DND-41 (cell line): ENCODE measurements at regions not wholly inside any gene's neighbourhood (a gene's known extent, or its start where the extent isn't known, plus 50 kb on each side); places are given as distances from the start of the nearest gene placed in this dataset.

Experiments used
- ATAC-seq: fragments of 200-7000 bp; cut with Tn5 transposase; 3 replicates; pipeline ENCODE4 v1.9.1; 2021; ENCODE audit warnings: low read depth; ENCODE audit not compliant: insufficient read depth
- DNase-seq: peaks from one replicate; pipeline ENCODE4 v3.0.0-alpha.2; 2020
- H2AFZ ChIP-seq: 2 replicates; pipeline ENCODE4 v1.6.0; 2012; ENCODE audit warnings: low read depth, low read length
- H3K27ac ChIP-seq: 2 replicates; pipeline ENCODE4 v1.5.1; 2012; ENCODE audit warnings: low read length, inconsistent platforms
- H3K27me3 ChIP-seq: fragments of 200-600 bp; sonication (generic); 2 replicates; pipeline ENCODE4 v1.6.0; 2012; ENCODE audit warnings: low read length, mild to moderate bottlenecking, inconsistent platforms; ENCODE audit not compliant: insufficient read depth, poor library complexity
- H3K36me3 ChIP-seq: 2 replicates; pipeline ENCODE4 v1.5.1; 2012; ENCODE audit warnings: low read length, inconsistent platforms; ENCODE audit not compliant: insufficient read depth
- H3K4me1 ChIP-seq: 2 replicates; pipeline ENCODE4 v1.5.1; 2012; ENCODE audit warnings: mild to moderate bottlenecking, low read length; ENCODE audit not compliant: insufficient read depth
- H3K4me2 ChIP-seq: 2 replicates; pipeline ENCODE4 v1.6.0; 2012; ENCODE audit warnings: mild to moderate bottlenecking, moderate library complexity, low read length, inconsistent platforms; ENCODE audit not compliant: insufficient read depth
- H3K4me3 ChIP-seq, 2 experiments: fragments of 200-600 bp in 1 of 2; shearing (Covaris generic) in 1 of 2; 2 replicates each; pipeline ENCODE4 v1.5.1; 2012 to 2016; ENCODE audit warnings: inconsistent platforms in 2 of 2, low read length in 2 of 2, mild to moderate bottlenecking in 2 of 2, low read depth in 1 of 2, moderate library complexity in 1 of 2
- H3K79me2 ChIP-seq: 2 replicates; pipeline ENCODE4 v1.6.0; 2012; ENCODE audit warnings: low read length, inconsistent platforms; ENCODE audit not compliant: insufficient read depth
- H3K9ac ChIP-seq: 2 replicates; pipeline ENCODE4 v1.6.0; 2012; ENCODE audit warnings: low read depth, mild to moderate bottlenecking, inconsistent platforms, low read length, moderate library complexity
- H3K9me3 ChIP-seq: 2 replicates; pipeline ENCODE4 v1.5.1; 2012; ENCODE audit warnings: low read length, moderate library complexity, mild to moderate bottlenecking, inconsistent platforms; ENCODE audit not compliant: insufficient read depth, severe bottlenecking
- H4K20me1 ChIP-seq: 2 replicates; pipeline ENCODE4 v1.6.0; 2012; ENCODE audit warnings: low read length; ENCODE audit not compliant: insufficient read depth
- EZH2 ChIP-seq: IDR thresholded peaks from 3 replicates; pipeline ENCODE4 v1.6.1; 2012; ENCODE audit warnings: borderline replicate concordance, low read depth, mild to moderate bottlenecking, moderate library complexity, low read length, inconsistent platforms; ENCODE audit not compliant: severe bottlenecking
- TF ChIP-seq, protein P1 (sequence below): IDR thresholded peaks from 2 replicates; pipeline ENCODE4 v1.5.1; 2012; ENCODE audit warnings: borderline replicate concordance, low read length, moderate library complexity, mild to moderate bottlenecking; ENCODE audit not compliant: poor library complexity, severe bottlenecking; ENCODE audit errors: extremely low read depth

DNA sequence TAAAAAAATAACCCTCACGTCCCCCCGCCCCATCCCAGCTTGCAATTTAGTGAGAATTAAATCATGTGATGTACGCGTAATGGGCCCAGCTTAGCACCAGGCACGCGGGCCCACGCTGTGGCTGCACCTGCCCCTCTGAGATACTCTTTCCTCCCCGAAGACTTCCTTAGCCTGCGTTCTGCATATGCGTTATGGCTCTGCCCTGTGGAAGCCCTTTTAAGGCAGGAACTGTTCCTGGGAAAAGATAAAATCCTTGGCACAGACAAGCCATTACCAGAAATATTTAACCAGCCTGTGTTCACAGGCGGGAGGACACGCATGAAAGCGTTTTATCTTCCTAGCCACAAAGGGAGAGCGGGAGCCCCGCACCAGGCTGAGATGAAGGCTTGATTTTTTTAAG, 311.0 kb downstream of the LRFN2 start:
- no peak overlapping the region for H3K9ac ChIP-seq
- no peaks in the 10 kb centered on the region for H3K4me1 ChIP-seq
- H3K36me3 ChIP-seq = no peaks in the 10 kb centered on the region

GRCh38 chr6:40274058-40274457, 313.1 kb downstream of the LRFN2 start:
- no peak overlapping the region for H3K4me3 ChIP-seq
- no peaks in the 10 kb centered on the region for H3K79me2 ChIP-seq
- DNase-seq (no peak), ATAC-seq (no peak)
- H3K4me1 ChIP-seq = no peaks in the 10 kb centered on the region
- no peaks in the 10 kb centered on the region for H3K27me3 ChIP-seq
- H3K4me2 ChIP-seq = no peak overlapping the region
- no peak overlapping the region for H3K9ac ChIP-seq
- no peaks in the 10 kb centered on the region for H3K9me3 ChIP-seq
- no peak overlapping the region for H3K27ac ChIP-seq
- H4K20me1 ChIP-seq = no peaks in the 10 kb centered on the region
- H2AFZ ChIP-seq = no peak overlapping the region
- TF ChIP-seq, protein P1, sequence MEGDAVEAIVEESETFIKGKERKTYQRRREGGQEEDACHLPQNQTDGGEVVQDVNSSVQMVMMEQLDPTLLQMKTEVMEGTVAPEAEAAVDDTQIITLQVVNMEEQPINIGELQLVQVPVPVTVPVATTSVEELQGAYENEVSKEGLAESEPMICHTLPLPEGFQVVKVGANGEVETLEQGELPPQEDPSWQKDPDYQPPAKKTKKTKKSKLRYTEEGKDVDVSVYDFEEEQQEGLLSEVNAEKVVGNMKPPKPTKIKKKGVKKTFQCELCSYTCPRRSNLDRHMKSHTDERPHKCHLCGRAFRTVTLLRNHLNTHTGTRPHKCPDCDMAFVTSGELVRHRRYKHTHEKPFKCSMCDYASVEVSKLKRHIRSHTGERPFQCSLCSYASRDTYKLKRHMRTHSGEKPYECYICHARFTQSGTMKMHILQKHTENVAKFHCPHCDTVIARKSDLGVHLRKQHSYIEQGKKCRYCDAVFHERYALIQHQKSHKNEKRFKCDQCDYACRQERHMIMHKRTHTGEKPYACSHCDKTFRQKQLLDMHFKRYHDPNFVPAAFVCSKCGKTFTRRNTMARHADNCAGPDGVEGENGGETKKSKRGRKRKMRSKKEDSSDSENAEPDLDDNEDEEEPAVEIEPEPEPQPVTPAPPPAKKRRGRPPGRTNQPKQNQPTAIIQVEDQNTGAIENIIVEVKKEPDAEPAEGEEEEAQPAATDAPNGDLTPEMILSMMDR = no peak
- no peak for TF ChIP-seq EZH2
- H3K36me3 ChIP-seq = no peaks in the 10 kb centered on the region

More for the DNA sequence above, 311.0 kb downstream of the LRFN2 start:
- H3K27ac ChIP-seq = no peak overlapping the region
- H3K9me3 ChIP-seq = no peaks in the 10 kb centered on the region
- no peak for TF ChIP-seq EZH2
- TF ChIP-seq, protein P1 = no peak
- no peak overlapping the region for H2AFZ ChIP-seq
- DNase-seq = no peak
- no peaks in the 10 kb centered on the region for H3K79me2 ChIP-seq
- no peak overlapping the region for H3K4me3 ChIP-seq
- no peak overlapping the region for H3K4me2 ChIP-seq
- no peak for ATAC-seq
- no peaks in the 10 kb centered on the region for H4K20me1 ChIP-seq
- H3K27me3 ChIP-seq = peaks cover 2% of the 10 kb centered on the region

GRCh38 chr6:40268614-40269013, 318.6 kb downstream of the LRFN2 start:
- no peaks in the 10 kb centered on the region for H4K20me1 ChIP-seq
- no peaks in the 10 kb centered on the region for H3K27me3 ChIP-seq
- H3K9me3 ChIP-seq = no peaks in the 10 kb centered on the region
- no peak overlapping the region for H3K9ac ChIP-seq
- H3K79me2 ChIP-seq = no peaks in the 10 kb centered on the region
- TF ChIP-seq EZH2 = no peak
- TF ChIP-seq, protein P1 = no peak
- no peak overlapping the region for H2AFZ ChIP-seq
- no peaks in the 10 kb centered on the region for H3K4me1 ChIP-seq
- ATAC-seq (no peak), DNase-seq (no peak)
- no peak overlapping the region for H3K4me3 ChIP-seq
- no peak overlapping the region for H3K27ac ChIP-seq
- no peak overlapping the region for H3K4me2 ChIP-seq
- no peaks in the 10 kb centered on the region for H3K36me3 ChIP-seq

GRCh38 chr6:40268166-40268565, 319.0 kb downstream of the LRFN2 start:
- H3K27ac ChIP-seq = no peak overlapping the region
- DNase-seq = no peak
- H3K9ac ChIP-seq = no peak overlapping the region
- no peaks in the 10 kb centered on the region for H3K4me1 ChIP-seq
- H3K4me3 ChIP-seq = no peak overlapping the region
- no peaks in the 10 kb centered on the region for H3K9me3 ChIP-seq
- H3K79me2 ChIP-seq = no peaks in the 10 kb centered on the region
- H3K4me2 ChIP-seq = no peak overlapping the region
- no peaks in the 10 kb centered on the region for H3K27me3 ChIP-seq
- no peaks in the 10 kb centered on the region for H3K36me3 ChIP-seq
- TF ChIP-seq EZH2 = no peak
- TF ChIP-seq, protein P1 = no peak
- no peaks in the 10 kb centered on the region for H4K20me1 ChIP-seq
- ATAC-seq = no peak
- no peak overlapping the region for H2AFZ ChIP-seq
